Upper lobe of left lung (tissue), 4 donors: ENCODE measurements at regions not wholly inside any gene's neighbourhood (a gene's known extent, or its start where the extent isn't known, plus 50 kb on each side); places are given as distances from the start of the nearest gene placed in this dataset.

Source experiments
- EP300 ChIP-seq, 4 donors: sonication (generic); formaldehyde crosslinking; IDR thresholded peaks; one replicate each; pipeline ENCODE4 v1.5.1; 2017; ENCODE audit warnings: antibody characterized with exemption in 4 of 4, control low read depth in 2 of 4
- POLR2A ChIP-seq, 4 donors: fragments of 450-650 bp; IDR thresholded peaks; one replicate each; pipeline ENCODE4 v1.5.1; 2016 to 2017; ENCODE audit warnings: antibody characterized with exemption in 4 of 4, mild to moderate bottlenecking in 2 of 4
- POLR2AphosphoS5 ChIP-seq, 2 donors: sonication (generic); formaldehyde crosslinking; IDR thresholded peaks; one replicate each; pipeline ENCODE4 v1.5.1; 2017; ENCODE audit warnings: antibody characterized with exemption in 2 of 2
- TF ChIP-seq, protein P1 (sequence below), 6 experiments: fragments of 450-650 bp in 4 of 6; fragments of 200-600 bp in 2 of 6; sonication (generic) in 2 of 6; IDR thresholded peaks; one replicate each; pipeline ENCODE4 v1.5.1; 2016 to 2019; ENCODE audit warnings: antibody characterized with exemption in 6 of 6

DNA sequence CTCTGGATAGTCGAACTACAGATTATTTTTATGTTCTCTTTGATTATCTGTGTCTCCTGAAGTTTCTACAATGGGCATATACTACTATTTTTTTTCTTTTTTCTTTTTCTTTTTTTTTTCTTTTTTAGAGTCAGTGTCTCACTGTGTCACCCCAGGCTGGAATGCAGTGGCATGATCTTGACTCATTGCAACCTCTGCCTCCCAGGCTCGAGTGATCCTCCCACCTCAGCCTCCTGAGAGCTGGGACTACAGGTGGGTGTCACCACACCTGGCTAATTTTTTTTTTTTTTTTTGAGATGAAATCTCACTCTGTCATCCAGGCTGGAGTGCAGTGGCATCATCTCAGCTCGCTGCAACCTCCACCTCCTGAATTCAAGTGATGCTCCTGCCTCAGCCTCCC, 250.7 kb upstream of the KAZN start:
- TF ChIP-seq, protein P1, sequence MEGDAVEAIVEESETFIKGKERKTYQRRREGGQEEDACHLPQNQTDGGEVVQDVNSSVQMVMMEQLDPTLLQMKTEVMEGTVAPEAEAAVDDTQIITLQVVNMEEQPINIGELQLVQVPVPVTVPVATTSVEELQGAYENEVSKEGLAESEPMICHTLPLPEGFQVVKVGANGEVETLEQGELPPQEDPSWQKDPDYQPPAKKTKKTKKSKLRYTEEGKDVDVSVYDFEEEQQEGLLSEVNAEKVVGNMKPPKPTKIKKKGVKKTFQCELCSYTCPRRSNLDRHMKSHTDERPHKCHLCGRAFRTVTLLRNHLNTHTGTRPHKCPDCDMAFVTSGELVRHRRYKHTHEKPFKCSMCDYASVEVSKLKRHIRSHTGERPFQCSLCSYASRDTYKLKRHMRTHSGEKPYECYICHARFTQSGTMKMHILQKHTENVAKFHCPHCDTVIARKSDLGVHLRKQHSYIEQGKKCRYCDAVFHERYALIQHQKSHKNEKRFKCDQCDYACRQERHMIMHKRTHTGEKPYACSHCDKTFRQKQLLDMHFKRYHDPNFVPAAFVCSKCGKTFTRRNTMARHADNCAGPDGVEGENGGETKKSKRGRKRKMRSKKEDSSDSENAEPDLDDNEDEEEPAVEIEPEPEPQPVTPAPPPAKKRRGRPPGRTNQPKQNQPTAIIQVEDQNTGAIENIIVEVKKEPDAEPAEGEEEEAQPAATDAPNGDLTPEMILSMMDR (IDR thresholded peaks at IDR 0.05) = no peak
- TF ChIP-seq POLR2AphosphoS5 (IDR thresholded peaks at IDR 0.05) (no peak), POLR2A (IDR thresholded peaks at IDR 0.05) (no peak), EP300 (IDR thresholded peaks at IDR 0.05) (no peak)
